Hematopoietic multipotent progenitor cell treated with erythropoietin and hydrocortisone succinate and interleukin-3 and kit ligand, for 8 days (in vitro differentiated cells): ENCODE measurements at regions not wholly inside any gene's neighbourhood (a gene's known extent, or its start where the extent isn't known, plus 50 kb on each side); places are given as distances from the start of the nearest gene placed in this dataset.
A peak's percentile ranks its signal among the peaks of the same experiment; 100 is the strongest.
"Not testable (repeated sequence)": the region's sequence is repeated elsewhere in the genome, so short reads cannot be mapped to it uniquely, and the experiment has no call there.

Source experiments
- DNase-seq: peaks from one replicate; pipeline ENCODE4 v3.0.0-alpha.2; 2015

- no peak for DNase-seq
Observed at GRCh38 chr19:14328406-14328805, 52.8 kb upstream of the ADGRE5 start.

- DNase-seq, result not testable (repeated sequence)
Observed at GRCh38 chr19:14327061-14327460, 54.2 kb upstream of the ADGRE5 start.

GRCh38 chr19:14325863-14326262 lies 55.4 kb upstream of the ADGRE5 start:
- DNase-seq, result no peak

- DNase-seq, result no peak
Observed at GRCh38 chr19:14325134-14325533, 56.1 kb upstream of the ADGRE5 start.

- DNase-seq, result no peak
Observed at GRCh38 chr19:14322889-14323463, 58.3 kb upstream of the ADGRE5 start.

GRCh38 chr19:14320253-14320652 lies 61.0 kb upstream of the ADGRE5 start:
- DNase-seq, result no peak

GRCh38 chr19:14319720-14320119 lies 61.5 kb upstream of the ADGRE5 start:
- DNase-seq, result not testable (repeated sequence)

GRCh38 chr19:14318873-14319272 lies 62.4 kb upstream of the ADGRE5 start:
- DNase-seq, result no peak

GRCh38 chr19:14317157-14317556 lies 64.1 kb upstream of the ADGRE5 start:
- DNase-seq, result no peak

- no peak for DNase-seq
Observed at GRCh38 chr19:14315433-14315832, 65.8 kb upstream of the ADGRE5 start.

- DNase-seq, result no peak
Observed at GRCh38 chr19:14310055-14310454, 71.2 kb upstream of the ADGRE5 start.

- DNase-seq, result no peak
Observed at GRCh38 chr19:14305706-14306105, 75.5 kb upstream of the ADGRE5 start.

- DNase-seq, result no peak
Observed at GRCh38 chr19:14301150-14301549, 80.1 kb upstream of the ADGRE5 start.

GRCh38 chr19:14300303-14300702 lies 80.9 kb upstream of the ADGRE5 start:
- no peak for DNase-seq

GRCh38 chr19:14299224-14299827 lies 81.9 kb upstream of the ADGRE5 start:
- DNase-seq, result not testable (repeated sequence)

GRCh38 chr19:14297883-14298576 lies 83.2 kb upstream of the ADGRE5 start:
- DNase-seq, result not testable (repeated sequence)

- peak; percentile 37 for DNase-seq
Observed at GRCh38 chr19:14294974-14295373, 86.3 kb upstream of the ADGRE5 start.

- not testable (repeated sequence) for DNase-seq
Observed at GRCh38 chr19:14293816-14294170, 87.5 kb upstream of the ADGRE5 start.

GRCh38 chr19:14293101-14293815 lies 87.3 kb upstream of the ADGRL1 start:
- not testable (repeated sequence) for DNase-seq

GRCh38 chr19:14289810-14290209 lies 83.8 kb upstream of the ADGRL1 start:
- not testable (repeated sequence) for DNase-seq

GRCh38 chr19:14287837-14288236 lies 81.9 kb upstream of the ADGRL1 start:
- DNase-seq, result not testable (repeated sequence)

GRCh38 chr19:14286594-14286993 lies 80.6 kb upstream of the ADGRL1 start:
- DNase-seq, result peak; percentile 10

GRCh38 chr19:14285726-14286125 lies 79.8 kb upstream of the ADGRL1 start:
- not testable (repeated sequence) for DNase-seq
